GM19438 (cell line): ENCODE measurements at regions not wholly inside any gene's neighbourhood (a gene's known extent, or its start where the extent isn't known, plus 50 kb on each side); places are given as distances from the start of the nearest gene placed in this dataset.
A peak's percentile ranks its signal among the peaks of the same experiment; 100 is the strongest.
"Not testable (repeated sequence)": the region's sequence is repeated elsewhere in the genome, so short reads cannot be mapped to it uniquely, and the experiment has no call there.

Experiments
- ATAC-seq: cut with Tn5 transposase; IDR thresholded peaks from one replicate; pipeline ENCODE4 v1.9.1; 2021; ENCODE audit warnings: low read depth; ENCODE audit not compliant: unreplicated experiment

DNA sequence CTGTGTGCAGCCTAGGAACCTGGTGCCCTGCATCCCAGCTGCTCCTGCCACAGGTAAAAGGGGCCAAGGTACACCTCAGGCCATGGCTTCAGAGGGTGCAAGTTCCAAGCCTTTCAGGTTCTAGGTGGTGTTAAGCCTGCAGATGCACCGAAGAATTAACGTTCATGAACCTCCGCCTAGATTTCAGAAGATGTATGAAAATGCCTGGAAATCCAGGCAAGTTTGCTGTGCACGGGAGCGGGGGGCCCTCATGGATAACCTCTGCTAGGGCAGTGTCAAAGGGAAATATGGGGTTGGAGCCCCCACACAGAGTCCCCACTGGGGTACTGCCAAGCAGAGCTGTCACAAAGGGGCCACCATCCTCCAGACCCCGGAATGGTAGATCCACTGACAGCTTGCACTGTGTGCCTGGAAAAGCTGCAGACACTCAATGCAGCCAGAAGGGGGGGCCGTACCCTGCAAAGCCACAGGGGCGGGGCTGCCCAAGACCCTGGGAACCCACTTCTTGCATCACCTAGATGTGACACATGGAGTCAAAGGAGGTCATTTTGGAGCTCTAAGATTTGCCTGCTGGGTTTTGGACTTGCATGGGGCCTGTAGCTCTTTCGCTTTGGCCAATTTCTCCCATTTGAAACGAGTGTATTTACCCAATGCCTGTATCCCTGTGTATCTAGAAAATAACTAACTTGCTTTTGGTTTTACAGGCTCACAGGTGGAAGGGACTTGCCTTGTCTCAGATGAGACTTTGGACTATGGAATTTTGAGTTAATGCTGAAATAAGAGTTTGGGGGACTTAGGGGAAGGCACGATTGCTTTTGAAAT, 145.2 kb upstream of the C1QTNF3 start:
- ATAC-seq = not testable (repeated sequence)

DNA sequence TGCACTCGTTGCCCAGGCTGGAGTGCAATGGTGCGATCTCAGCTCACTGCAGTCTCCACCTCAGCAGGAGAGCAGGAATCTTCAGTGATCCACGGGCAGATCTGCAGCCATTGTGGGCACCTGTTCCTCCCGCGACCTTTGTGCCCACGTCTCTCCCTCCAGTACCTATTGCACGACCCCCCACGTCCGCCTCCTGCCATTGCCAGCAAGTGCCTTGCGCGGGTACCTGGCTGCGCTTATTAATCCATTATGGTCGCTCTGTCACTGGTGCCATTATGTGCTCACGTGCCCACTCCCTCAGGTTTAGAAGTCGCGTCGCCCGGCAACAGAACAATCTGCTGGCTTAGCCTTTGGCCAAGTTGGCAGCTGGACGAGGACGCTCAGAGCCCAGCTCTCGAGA, 146.2 kb upstream of the C1QTNF3 start:
- not testable (repeated sequence) for ATAC-seq

DNA sequence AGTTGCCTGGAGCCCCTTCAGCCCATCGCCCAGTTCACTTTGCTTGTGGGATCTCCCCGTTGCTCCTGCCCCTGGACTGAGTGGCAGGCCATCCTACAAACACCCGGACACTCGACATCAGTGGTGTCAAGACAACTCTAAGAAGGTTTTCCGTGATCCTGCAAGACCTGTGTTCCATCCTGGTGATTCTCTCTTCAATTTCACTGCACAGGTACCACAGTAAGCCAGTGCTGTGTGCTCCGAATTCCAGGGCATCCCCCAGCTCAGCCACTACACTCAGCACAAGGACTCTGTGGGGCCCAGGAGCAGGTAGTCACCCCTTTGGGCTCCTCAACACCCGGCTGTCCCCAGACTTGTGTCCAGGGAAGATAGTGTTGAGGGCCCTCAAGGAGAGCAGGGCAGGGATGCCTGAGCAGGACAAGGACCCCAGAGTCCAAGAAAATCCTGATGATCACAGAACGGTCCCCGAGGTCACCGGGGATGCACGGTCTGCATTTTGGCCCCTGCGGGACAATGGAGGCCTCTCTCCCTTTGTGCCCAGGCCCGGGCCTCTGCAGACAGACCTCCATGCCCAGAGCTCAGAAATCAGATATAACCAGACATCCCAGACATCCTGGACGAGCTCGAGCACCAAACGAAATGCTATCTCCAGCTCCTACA, 146.9 kb upstream of the C1QTNF3 start:
- not testable (repeated sequence) for ATAC-seq

DNA sequence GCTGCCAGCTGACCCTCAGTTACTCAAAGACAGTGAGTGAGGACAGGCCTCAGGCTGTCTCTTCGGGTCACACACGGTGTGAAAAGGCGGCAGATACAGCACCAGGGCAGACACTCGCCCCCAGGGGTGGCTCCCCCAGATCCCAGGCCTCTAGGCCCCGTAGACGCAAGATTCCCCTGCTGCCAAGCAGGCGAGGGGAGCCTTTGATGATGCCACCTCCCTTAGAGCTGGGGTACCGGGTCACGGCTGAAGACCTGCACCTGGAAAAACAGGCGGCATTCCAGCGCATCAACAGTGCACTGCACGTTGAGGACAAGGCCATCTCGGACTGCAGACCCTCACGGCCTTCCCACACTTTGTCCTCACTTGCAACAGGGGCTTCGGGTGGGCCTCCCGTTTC, 147.5 kb upstream of the C1QTNF3 start:
- ATAC-seq = not testable (repeated sequence)

DNA sequence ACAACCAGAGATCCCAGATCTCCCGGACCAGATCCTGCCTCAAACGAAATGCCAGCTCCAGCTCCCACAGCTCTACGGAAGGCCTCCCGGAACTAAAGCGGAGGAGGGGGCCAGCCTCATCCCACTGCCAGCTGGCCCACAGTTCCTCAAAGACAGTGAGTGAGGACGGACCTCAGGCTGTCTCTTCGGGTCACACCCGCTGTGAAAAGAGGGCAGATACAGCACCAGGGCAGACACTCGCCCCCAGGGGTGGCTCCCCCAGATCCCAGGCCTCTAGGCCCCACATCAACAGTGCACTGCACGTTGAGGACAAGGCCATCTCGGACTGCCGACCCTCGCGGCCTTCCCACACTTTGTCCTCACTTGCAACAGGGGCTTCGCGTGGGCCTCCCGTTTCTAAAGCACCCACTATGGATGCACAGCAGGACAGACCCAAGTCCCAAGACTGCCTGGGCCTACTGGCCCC, 148.3 kb upstream of the C1QTNF3 start:
- not testable (repeated sequence) for ATAC-seq

DNA sequence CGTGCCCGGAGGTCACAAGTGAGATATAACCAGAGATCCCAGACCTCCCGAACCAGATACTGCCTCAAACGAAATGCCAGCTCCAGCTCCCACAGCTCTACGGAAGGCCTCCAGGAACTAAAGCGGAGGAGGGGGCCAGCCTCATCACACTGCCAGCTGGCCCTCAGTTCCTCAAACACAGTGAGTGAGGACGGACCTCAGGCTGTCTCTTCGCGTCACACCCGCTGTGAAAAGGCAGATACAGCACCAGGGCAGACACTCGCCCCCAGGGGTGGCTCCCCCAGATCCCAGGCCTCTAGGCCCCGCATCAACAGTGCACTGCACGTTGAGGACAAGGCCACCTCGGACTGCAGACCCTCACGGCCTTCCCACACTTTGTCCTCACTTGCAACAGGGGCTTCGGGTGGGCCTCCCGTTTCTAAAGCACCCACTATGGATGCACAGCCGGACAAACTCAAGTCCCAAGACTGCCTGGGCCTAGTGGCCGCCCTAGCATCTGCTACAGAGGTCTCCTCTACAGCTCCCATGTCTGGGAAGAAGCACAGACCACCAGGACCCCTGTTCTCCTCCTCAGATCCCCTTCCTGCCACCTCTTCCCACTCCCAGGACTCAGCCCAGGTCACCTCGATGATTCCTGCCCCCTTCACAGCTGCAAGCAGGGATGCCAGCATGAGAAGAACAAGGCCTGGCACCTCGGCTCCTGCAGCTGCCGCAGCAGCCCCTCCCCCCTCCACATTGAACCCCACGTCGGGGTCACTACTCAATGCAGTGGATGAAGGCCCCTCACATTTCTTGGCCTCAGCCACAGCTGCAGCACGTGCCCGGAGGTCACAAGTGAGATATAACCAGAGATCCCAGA, 149.3 kb upstream of the C1QTNF3 start:
- ATAC-seq = not testable (repeated sequence)

DNA sequence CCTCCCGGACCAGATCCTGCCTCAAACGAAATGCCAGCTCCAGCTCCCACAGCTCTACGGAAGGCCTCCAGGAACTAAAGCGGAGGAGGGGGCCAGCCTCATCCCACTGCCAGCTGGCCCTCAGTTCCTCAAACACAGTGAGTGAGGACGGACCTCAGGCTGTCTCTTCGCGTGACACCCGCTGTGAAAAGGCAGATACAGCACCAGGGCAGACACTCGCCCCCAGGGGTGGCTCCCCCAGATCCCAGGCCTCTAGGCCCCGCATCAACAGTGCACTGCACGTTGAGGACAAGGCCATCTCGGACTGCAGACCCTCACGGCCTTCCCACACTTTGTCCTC, 149.9 kb upstream of the C1QTNF3 start:
- ATAC-seq = not testable (repeated sequence)

DNA sequence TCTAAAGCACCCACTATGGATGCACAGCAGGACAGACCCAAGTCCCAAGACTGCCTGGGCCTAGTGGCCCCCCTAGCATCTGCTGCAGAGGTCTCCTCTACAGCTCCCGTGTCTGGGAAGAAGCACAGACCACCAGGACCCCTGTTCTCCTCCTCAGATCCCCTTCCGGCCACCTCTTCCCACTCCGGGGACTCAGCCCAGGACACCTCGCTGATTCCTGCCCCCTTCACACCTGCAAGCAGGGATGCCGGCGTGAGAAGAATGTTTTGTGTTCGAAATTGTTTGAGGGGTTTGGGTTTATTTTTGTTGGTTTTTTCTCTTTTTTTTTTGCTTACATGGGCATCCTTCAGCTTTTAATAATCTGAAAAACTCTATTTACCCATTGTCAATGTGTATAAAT, 150.3 kb upstream of the C1QTNF3 start:
- ATAC-seq = not testable (repeated sequence)

DNA sequence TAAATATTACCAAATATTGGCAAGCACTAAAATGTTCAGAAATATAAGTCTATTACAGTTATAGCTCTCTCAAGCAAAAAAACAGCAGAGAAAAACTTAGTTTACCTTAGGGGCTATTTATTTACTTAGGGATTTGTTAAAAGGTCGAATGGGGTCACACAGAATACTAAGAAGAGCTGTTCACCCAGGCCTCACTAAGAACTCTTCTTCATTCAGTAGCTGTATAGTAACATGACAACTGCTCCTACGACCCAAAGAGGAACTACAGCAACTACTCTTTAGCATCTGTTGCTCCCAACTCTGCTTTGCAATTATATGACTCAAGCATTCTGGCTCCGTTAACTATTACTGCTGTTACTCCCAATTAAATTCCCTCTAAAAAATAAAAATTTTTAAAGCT, 150.8 kb upstream of the C1QTNF3 start:
- ATAC-seq = not testable (repeated sequence)

DNA sequence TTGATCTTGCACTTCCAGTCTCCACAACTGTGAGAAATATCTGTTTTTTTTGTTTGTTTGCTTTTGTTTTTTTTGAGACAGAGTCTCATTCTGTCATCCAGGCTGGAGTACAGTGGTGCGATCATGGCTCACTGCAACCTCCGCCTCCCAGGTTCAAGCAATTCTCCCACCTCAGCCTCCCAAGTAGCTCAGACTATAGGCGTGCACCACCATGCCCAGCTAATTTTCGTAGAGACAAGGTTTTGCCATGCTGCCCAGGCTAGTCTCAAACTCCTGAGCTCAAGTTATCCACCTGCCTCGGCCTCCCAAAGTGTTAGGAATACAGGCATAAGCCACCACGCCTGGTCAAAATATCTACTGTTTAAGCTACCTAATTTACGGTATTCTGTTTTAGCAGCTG, 153.1 kb upstream of the C1QTNF3 start:
- not testable (repeated sequence) for ATAC-seq

DNA sequence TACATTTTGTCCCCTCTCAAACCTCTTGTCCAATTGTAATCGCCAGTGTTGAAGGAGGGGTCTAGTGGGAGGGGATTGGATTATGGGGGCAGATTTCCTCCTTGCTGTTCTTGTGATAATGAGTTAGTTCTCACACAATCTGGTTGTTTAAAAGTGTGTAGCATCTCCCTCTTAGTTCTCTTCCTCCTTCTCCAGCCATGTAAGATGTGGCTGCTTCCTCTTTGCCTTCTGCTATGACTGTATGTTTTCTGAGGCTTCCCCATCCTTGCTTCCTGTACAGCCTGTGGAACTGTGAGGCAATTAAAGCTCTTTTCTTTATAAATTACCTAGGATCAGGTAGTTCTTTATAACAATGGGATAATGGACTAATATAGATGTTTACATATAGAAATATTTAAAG, 162.3 kb upstream of the C1QTNF3 start:
- ATAC-seq = not testable (repeated sequence)

DNA sequence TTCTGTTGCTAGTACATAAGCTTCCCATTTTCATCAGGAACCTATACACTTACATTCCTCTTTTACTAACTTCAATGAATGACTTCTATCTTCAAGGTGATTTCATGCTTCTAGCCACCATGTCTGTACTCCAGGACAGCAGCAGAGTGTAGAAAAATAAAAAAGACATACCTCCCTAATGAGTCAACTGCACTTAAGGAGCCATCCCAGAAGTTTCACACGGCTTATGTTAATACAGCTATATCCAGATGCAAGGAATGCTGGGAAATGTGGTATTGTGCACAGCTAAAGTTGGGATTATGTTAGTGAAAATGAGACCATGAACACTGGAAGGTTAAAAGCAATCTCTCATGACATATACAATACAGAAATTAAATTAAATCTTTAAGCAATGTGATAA, 174.4 kb upstream of the C1QTNF3 start:
- not testable (repeated sequence) for ATAC-seq

DNA sequence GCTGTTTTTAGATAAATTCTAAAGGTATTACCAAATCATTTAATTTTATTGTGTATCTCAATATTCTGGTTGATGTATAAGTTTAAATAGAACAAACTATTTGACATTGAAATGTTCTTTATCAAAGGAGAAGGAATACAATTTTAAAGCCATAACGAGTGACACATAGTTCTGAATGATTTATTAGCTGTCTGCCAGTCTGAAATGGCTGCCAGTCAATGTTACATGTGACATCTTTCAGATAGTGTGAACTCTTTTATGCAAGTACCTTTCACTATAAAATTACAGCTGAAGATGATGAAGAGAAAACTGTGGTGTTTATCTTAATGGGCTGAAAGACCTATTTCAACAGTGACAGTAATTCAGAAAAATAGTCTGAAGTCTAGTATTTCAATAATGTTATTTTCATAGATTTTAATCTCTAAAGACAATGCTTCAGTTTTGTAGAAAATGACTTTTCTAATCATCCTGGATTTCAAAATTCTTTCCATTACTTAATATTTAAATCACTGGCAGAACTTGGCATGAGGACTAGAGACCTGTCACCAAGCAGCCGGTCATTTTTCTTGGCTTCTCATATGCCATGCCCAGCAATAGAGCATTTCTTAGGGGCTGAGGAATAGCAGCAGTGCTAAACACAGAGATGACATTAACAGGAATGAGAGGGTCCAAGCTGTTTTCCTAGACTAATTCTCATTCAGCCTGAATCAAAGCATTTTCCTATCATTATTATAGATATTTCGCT, 178.5 kb upstream of the C1QTNF3 start:
- ATAC-seq = not testable (repeated sequence)

DNA sequence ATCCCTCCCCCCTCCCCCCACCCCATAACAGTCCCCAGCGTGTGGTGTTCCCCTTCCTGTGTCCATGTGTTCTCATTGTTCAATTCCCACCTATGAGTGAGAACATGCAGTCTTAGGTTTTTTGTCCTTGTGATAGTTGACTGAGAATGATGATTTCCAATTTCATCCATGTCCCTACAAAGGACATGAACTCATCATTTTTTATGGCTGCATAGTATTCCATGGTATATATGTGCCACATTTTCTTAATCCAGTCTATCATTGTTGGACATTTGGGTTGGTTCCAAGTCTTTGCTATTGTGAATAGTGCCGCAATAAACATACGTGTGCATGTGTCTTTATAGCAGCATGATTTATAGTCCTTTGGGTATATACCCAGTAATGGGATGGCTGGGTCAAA, 180.1 kb upstream of the C1QTNF3 start:
- not testable (repeated sequence) for ATAC-seq

DNA sequence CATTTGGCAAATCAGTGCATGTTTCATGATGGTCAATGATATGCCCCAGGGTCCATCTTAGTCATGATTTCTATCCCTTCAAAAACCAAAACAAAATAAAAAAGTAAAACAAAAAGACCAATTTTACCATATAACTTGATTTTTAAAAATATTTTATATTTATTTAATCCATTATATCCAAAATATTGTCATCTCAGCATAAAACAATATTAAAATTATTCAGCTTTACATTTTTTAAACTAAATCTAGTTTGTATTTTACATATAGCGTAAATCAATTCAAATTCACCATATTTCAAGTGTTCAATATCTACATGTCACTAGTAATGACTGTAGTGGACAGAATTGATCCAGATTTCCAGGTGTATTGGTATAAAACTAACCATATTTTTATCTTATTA, 187.4 kb upstream of the C1QTNF3 start:
- ATAC-seq = not testable (repeated sequence)

DNA sequence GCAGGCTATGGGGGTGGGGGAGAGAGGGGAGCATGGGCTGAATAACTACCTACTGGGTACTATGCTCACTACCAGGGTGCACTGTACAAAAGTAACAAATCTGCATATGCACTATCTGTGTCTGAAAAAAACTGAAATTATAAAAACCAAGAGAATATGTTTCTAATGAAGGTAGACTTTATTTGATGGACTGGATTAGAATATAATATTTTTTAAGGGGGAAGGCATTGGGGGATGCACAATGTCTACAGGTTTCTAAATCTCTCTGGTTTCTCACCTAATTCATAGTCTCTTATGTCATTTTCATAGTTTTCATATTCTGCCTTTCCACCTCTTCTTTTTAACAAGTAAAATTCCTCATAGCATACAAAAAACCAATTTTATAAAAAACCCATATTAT, 200.8 kb upstream of the C1QTNF3 start:
- not testable (repeated sequence) for ATAC-seq

DNA sequence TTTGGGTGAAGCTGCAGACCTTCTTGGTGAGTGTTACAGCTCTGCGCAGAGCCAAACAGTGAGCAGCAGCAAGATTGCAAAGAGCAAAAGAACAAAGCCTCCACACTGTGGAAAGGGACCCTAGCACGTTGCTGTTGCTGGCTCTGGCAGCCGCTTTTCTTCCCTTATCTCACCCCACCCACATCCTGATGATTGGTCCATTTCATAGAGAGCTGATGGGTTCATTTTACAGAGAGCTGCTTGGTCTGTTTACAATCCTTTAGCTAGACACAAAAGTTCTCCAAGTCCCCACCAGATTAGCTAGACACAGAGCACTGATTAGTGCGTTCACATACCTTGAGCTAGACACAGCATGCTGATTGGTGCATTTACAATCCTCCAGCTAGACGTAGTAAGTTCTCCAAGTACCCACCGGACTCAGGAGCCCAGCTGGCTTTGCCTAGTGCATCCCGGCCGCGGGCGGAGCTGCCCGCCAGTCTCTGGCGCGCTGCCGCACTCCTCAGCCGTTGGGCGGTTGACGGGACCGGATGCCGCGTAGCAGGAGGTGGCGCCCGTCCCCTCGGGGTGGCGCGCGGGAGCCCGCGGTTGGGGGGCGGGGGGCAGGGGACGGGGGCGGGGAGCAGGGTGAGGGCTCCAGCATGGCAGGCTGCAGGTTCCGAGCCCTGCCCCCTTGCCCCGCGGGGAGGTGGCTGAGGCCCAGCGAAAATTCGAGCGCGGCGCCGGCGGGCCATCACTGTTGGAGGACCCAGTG, 201.4 kb upstream of the C1QTNF3 start:
- peak; percentile 32 for ATAC-seq

DNA sequence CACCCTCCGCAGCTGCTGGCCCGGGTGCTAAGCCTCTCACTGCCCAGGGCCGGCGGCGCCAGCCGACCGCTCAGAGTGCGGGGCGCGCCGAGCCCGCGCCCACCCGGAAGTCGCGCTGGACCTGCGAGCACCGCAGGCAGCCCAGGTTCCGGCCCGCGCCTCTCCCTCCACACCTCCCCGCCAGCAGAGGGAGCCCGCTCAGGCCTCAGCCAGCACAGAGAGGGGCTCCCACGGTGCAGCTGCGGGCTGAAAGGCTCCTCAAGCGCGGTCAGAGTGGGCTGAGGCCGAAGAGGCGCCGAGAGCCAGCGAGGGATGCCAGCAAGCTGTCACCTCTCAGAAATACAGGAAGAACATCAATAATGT, 202.0 kb upstream of the C1QTNF3 start:
- peak; percentile 47 for ATAC-seq

DNA sequence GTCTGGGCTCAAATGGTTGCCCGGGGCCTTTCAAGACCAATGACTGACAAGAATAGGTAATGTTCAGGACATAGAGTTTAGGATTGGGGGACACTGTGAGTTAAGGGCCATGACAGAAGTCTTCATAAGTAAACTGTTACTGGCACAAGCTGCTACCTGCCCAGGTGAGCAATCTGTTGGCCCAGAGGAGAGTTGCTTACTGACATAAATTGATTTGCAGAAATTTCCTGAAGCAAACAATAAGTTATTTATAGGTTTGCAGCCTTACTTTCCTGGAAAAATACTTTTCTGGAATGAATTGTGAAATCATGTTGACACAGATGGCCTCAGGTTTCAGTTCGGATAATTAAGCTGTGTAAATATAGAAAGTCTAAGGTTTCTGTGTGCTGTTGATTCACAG, 202.8 kb upstream of the C1QTNF3 start:
- ATAC-seq = not testable (repeated sequence)

DNA sequence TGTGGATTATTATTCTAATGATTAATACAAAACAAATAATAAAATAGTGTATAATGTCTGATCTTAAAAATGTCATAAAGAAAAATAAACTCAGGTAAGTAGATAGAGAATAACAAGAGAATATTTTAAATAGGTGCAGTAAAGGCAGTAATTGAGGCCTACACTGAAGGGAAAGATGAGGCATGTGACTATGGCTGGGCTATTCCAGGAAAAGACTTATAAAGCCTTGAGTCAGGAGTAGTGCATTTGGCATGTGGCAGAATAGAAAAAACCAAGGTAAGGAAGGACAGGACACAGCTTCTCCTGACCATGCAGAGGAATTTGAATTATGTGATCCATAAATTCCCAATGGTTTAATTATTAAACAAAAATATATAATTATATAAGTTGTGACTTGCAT, 215.6 kb upstream of the C1QTNF3 start:
- not testable (repeated sequence) for ATAC-seq
